Small intestine (tissue), 7 donors: ENCODE measurements at regions not wholly inside any gene's neighbourhood (a gene's known extent, or its start where the extent isn't known, plus 50 kb on each side); places are given as distances from the start of the nearest gene placed in this dataset.

Experiments
- DNase-seq, 2 donors: peaks; one replicate each; pipeline versions ENCODE4 v3.0.0 to v3.0.0-alpha.2; 2013
- FAIRE-seq: peaks from 2 replicates; lab custom pipeline; 2012; peaks lifted over from hg19 to GRCh38; lab: Jason Lieb, UNC
- H3K27ac ChIP-seq, 3 donors: one replicate each; pipeline ENCODE4 v1.5.1; 2013; ENCODE audit warnings: low read length in 2 of 3, mild to moderate bottlenecking in 2 of 3, control low read depth in 1 of 3, inconsistent platforms in 1 of 3, low read depth in 1 of 3, moderate library complexity in 1 of 3
- H3K27me3 ChIP-seq, 3 donors: one replicate each; pipeline ENCODE4 v1.6.1; 2013; ENCODE audit warnings: low read length in 3 of 3, inconsistent platforms in 1 of 3; ENCODE audit not compliant: control insufficient read depth in 3 of 3, insufficient read depth in 3 of 3
- H3K36me3 ChIP-seq, 3 donors: one replicate each; pipeline ENCODE4 v1.6.1; 2013; ENCODE audit warnings: low read length in 3 of 3, inconsistent platforms in 1 of 3, low read depth in 1 of 3, mild to moderate bottlenecking in 1 of 3, moderate library complexity in 1 of 3; ENCODE audit not compliant: control insufficient read depth in 3 of 3, insufficient read depth in 2 of 3
- H3K4me1 ChIP-seq, 3 donors: one replicate each; pipeline ENCODE4 v1.6.1; 2013; ENCODE audit warnings: low read length in 2 of 3, inconsistent platforms in 1 of 3, low read depth in 1 of 3, mild to moderate bottlenecking in 1 of 3, moderate library complexity in 1 of 3; ENCODE audit not compliant: control insufficient read depth in 3 of 3, insufficient read depth in 2 of 3
- H3K4me3 ChIP-seq, 3 donors: one replicate each; pipeline ENCODE4 v1.5.1; 2013; ENCODE audit warnings: low read length in 3 of 3, control low read depth in 1 of 3, inconsistent platforms in 1 of 3, low read depth in 1 of 3, mild to moderate bottlenecking in 1 of 3, moderate library complexity in 1 of 3
- H3K9me3 ChIP-seq, 2 donors: one replicate each; pipeline ENCODE4 v1.6.1; 2013; ENCODE audit warnings: low read depth in 1 of 2, low read length in 1 of 2; ENCODE audit not compliant: control insufficient read depth in 2 of 2, insufficient read depth in 1 of 2
- WGBS, 3 donors: extraction: QIAGEN DNeasy Blood & Tissue Kit; methylation state at CpG; one replicate each; pipeline ENCODE4 v1.1.7; 2013; 5-methylcytosine and 5-hydroxymethylcytosine counted together
- donor health status: healthy with polysubstance abuse.
- donor health status: control.
- donor health status: control.
- donor health status: Bipolar disorder and iron deficiency.
- donor health status: healthy.

GRCh38 chr12:98465505-98465904 lies 49.9 kb upstream of the TMPO start:
- no peaks in the 10 kb centered on the region for H3K9me3 ChIP-seq
- H3K27me3 ChIP-seq = no peaks in the 10 kb centered on the region
- no peak overlapping the region for H3K4me3 ChIP-seq
- no peaks in the 10 kb centered on the region for H3K4me1 ChIP-seq
- no peak for FAIRE-seq
- no peak overlapping the region for H3K27ac ChIP-seq
- WGBS, 3 donors = 78 to 86% (median 82%) methylated on average over 1 of the region's 1 CpG
- no peak for DNase-seq
- no peaks in the 10 kb centered on the region for H3K36me3 ChIP-seq
